GM12878 (cell line): ENCODE measurements at regions not wholly inside any gene's neighbourhood (a gene's known extent, or its start where the extent isn't known, plus 50 kb on each side); places are given as distances from the start of the nearest gene placed in this dataset.

Source experiments
- CUX1 ChIP-seq: IDR thresholded peaks from 2 replicates; pipeline ENCODE4 v1.6.1; 2012; ENCODE audit warnings: improper control_type of control experiment, low read depth, low read length; ENCODE audit not compliant: insufficient replicate concordance
- EZH2 ChIP-seq: IDR thresholded peaks from 2 replicates; pipeline ENCODE4 v1.6.1; 2012; ENCODE audit warnings: low read depth, mild to moderate bottlenecking, control low read depth, inconsistent platforms, low read length, borderline replicate concordance; ENCODE audit not compliant: control insufficient read depth
- SREBF2 ChIP-seq: IDR thresholded peaks from 2 replicates; pipeline ENCODE4 v1.6.1; 2012; ENCODE audit warnings: mild to moderate bottlenecking, low read length
- ZBTB4 ChIP-seq: fragments of 450-650 bp; formaldehyde crosslinking; IDR thresholded peaks from 2 replicates; pipeline ENCODE4 v1.4.0; 2022; ENCODE audit warnings: mild to moderate bottlenecking, moderate library complexity

- TF ChIP-seq SREBF2: no peak
- no peak for TF ChIP-seq ZBTB4 (CRISPR knock-in tag)
- TF ChIP-seq EZH2: no peak
- no peak for TF ChIP-seq CUX1
Observed at GRCh38 chr10:108424656-108425055, 1260.2 kb upstream of the SORCS1 start.
